Activated T-helper 17 cell treated with anti-CD3 and anti-CD28 coated beads, Interleukin-2, amount 50 U/mL, for 72 hours (primary cell): ENCODE measurements at regions not wholly inside any gene's neighbourhood (a gene's known extent, or its start where the extent isn't known, plus 50 kb on each side); places are given as distances from the start of the nearest gene placed in this dataset.
"Not testable (repeated sequence)": the region's sequence is repeated elsewhere in the genome, so short reads cannot be mapped to it uniquely, and the experiment has no call there.

Source experiments
- ATAC-seq: fragments of 150-1000 bp; cut with Tn5 transposase; replicated peaks from 2 replicates; pipeline ENCODE4 v1.10.0; 2021; ENCODE audit warnings: mild to moderate bottlenecking, moderate library complexity
- H3K27ac Mint-ChIP-seq: one replicate; pipeline ENCODE4 v1.8.0; 2022; ENCODE audit warnings: mixed read lengths
- H3K27me3 Mint-ChIP-seq: one replicate; pipeline ENCODE4 v1.8.0; 2022; ENCODE audit warnings: mixed read lengths
- H3K36me3 Mint-ChIP-seq: one replicate; pipeline ENCODE4 v1.8.0; 2022; ENCODE audit warnings: low read depth, mild to moderate bottlenecking, mixed read lengths
- H3K4me1 Mint-ChIP-seq: one replicate; pipeline ENCODE4 v1.8.0; 2022; ENCODE audit warnings: mixed read lengths
- H3K4me3 Mint-ChIP-seq: one replicate; pipeline ENCODE4 v1.8.0; 2022; ENCODE audit warnings: mild to moderate bottlenecking, mixed read lengths
- H3K9me3 Mint-ChIP-seq: one replicate; pipeline ENCODE4 v1.8.0; 2022; ENCODE audit warnings: mixed read lengths

GRCh38 chr2:147161746-147162145, 683.1 kb upstream of the ACVR2A start:
- Mint-ChIP-seq H3K9me3 (no peaks in the 10 kb centered on the region), H3K36me3 (no peaks in the 10 kb centered on the region), H3K27me3 (no peaks in the 10 kb centered on the region), H3K27ac (no peak overlapping the region), H3K4me3 (no peak overlapping the region), H3K4me1 (peaks cover 3% of the 10 kb centered on the region)
- ATAC-seq: no peak

GRCh38 chr2:147156970-147157369, 687.9 kb upstream of the ACVR2A start:
- Mint-ChIP-seq H3K27me3 (no peaks in the 10 kb centered on the region), H3K27ac (no peak overlapping the region), H3K36me3 (no peaks in the 10 kb centered on the region), H3K4me1 (no peaks in the 10 kb centered on the region), H3K4me3 (no peak overlapping the region), H3K9me3 (no peaks in the 10 kb centered on the region)
- ATAC-seq: no peak

GRCh38 chr2:147150241-147150635, 694.6 kb upstream of the ACVR2A start:
- Mint-ChIP-seq H3K4me1 (no peaks in the 10 kb centered on the region), H3K4me3 (no peak overlapping the region), H3K27ac (no peak overlapping the region), H3K36me3 (no peaks in the 10 kb centered on the region), H3K27me3 (no peaks in the 10 kb centered on the region), H3K9me3 (no peaks in the 10 kb centered on the region)
- ATAC-seq: no peak

GRCh38 chr2:147149575-147150240, 695.1 kb upstream of the ACVR2A start:
- Mint-ChIP-seq H3K4me1 (no peaks in the 10 kb centered on the region), H3K27me3 (no peaks in the 10 kb centered on the region), H3K36me3 (no peaks in the 10 kb centered on the region), H3K9me3 (no peaks in the 10 kb centered on the region), H3K4me3 (no peak overlapping the region), H3K27ac (no peak overlapping the region)
- no peak for ATAC-seq

- Mint-ChIP-seq H3K9me3 (no peaks in the 10 kb centered on the region), H3K4me3 (no peak overlapping the region), H3K4me1 (no peaks in the 10 kb centered on the region), H3K36me3 (no peaks in the 10 kb centered on the region), H3K27me3 (no peaks in the 10 kb centered on the region), H3K27ac (no peak overlapping the region)
- no peak for ATAC-seq
These were observed 697.0 kb upstream of the ACVR2A start for GRCh38 chr2:147147802-147148201.

- Mint-ChIP-seq H3K9me3 (no peaks in the 10 kb centered on the region), H3K4me1 (no peaks in the 10 kb centered on the region), H3K27me3 (no peaks in the 10 kb centered on the region), H3K27ac (no peak overlapping the region), H3K36me3 (no peaks in the 10 kb centered on the region), H3K4me3 (no peak overlapping the region)
- ATAC-seq: no peak
These were observed 702.9 kb upstream of the ACVR2A start for GRCh38 chr2:147141930-147142329.

- H3K36me3 Mint-ChIP-seq, H3K27ac Mint-ChIP-seq, H3K4me3 Mint-ChIP-seq, H3K4me1 Mint-ChIP-seq, H3K9me3 Mint-ChIP-seq, ATAC-seq, H3K27me3 Mint-ChIP-seq: not testable (repeated sequence)
These were observed 705.1 kb upstream of the ACVR2A start for GRCh38 chr2:147139732-147140131.

DNA sequence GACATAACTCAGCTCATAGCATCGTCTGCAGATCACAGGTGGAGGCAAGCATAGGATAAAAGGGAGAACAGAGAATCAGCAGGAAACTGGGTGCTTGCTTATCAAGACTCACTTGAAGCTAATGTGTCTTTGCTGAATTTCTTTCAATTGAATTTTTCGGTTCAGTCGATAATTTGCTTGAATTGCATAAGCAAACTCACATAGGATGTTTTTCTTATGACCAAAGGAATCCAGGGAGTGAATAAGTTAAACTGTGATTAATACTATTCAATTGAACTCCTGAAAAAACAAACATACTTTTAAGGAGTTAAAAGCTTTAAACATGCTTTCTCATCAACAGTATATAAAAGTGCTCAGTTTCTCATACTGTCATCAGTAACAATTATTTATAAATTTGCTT, 707.1 kb upstream of the ACVR2A start:
- H3K27me3 Mint-ChIP-seq: no peaks in the 10 kb centered on the region
- no peaks in the 10 kb centered on the region for H3K9me3 Mint-ChIP-seq
- no peaks in the 10 kb centered on the region for H3K36me3 Mint-ChIP-seq
- H3K27ac Mint-ChIP-seq: no peak overlapping the region
- H3K4me1 Mint-ChIP-seq: no peaks in the 10 kb centered on the region
- no peak for ATAC-seq
- H3K4me3 Mint-ChIP-seq: no peak overlapping the region

- Mint-ChIP-seq H3K36me3 (no peaks in the 10 kb centered on the region), H3K9me3 (no peaks in the 10 kb centered on the region), H3K4me1 (no peaks in the 10 kb centered on the region), H3K27me3 (no peaks in the 10 kb centered on the region), H3K4me3 (no peak overlapping the region), H3K27ac (no peak overlapping the region)
- no peak for ATAC-seq
These were observed 709.5 kb upstream of the ACVR2A start for GRCh38 chr2:147135376-147135775.

DNA sequence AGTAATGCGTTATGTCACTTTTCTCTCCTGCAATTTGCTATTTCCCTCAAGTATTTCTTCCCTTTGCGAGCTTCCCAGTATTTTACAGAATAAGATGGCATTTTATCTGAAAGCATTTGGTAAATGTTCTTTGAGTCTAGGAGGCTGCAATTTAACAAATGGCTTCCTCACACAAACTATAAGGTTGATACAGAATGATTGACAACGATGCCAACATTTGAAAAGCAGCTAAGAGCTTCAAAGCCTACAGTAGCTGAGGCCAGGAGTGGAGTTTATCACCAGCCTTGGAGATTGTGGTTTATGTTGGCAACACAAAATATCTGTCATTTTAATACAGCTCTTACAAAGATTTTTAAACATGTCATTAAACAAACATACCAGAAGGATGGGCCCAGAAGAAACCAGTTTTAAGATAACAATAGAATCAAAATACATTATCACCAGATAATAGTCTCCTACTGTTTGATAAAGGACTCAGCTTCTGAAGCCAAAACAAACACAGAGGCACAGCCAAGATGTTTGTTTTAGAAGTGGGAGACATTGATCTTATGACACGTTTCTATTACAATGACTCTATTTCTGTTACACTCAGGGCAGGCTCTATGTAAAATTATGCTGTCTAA, 711.4 kb upstream of the ACVR2A start:
- Mint-ChIP-seq H3K4me1 (no peaks in the 10 kb centered on the region), H3K27ac (no peak overlapping the region), H3K36me3 (no peaks in the 10 kb centered on the region), H3K4me3 (no peak overlapping the region), H3K27me3 (no peaks in the 10 kb centered on the region), H3K9me3 (no peaks in the 10 kb centered on the region)
- ATAC-seq: no peak

GRCh38 chr2:147125145-147125544, 719.7 kb upstream of the ACVR2A start:
- H3K27me3 Mint-ChIP-seq: no peaks in the 10 kb centered on the region
- no peak overlapping the region for H3K4me3 Mint-ChIP-seq
- H3K4me1 Mint-ChIP-seq: no peaks in the 10 kb centered on the region
- H3K9me3 Mint-ChIP-seq: peaks cover 15% of the 10 kb centered on the region
- H3K36me3 Mint-ChIP-seq: no peaks in the 10 kb centered on the region
- ATAC-seq: no peak
- H3K27ac Mint-ChIP-seq: no peak overlapping the region

- H3K27me3 Mint-ChIP-seq: no peaks in the 10 kb centered on the region
- no peak overlapping the region for H3K27ac Mint-ChIP-seq
- no peak for ATAC-seq
- H3K9me3 Mint-ChIP-seq: peaks cover 15% of the 10 kb centered on the region
- H3K36me3 Mint-ChIP-seq: no peaks in the 10 kb centered on the region
- H3K4me3 Mint-ChIP-seq: no peak overlapping the region
- H3K4me1 Mint-ChIP-seq: no peaks in the 10 kb centered on the region
These were observed 721.9 kb upstream of the ACVR2A start for GRCh38 chr2:147122944-147123343.

- Mint-ChIP-seq H3K36me3 (no peaks in the 10 kb centered on the region), H3K9me3 (no peaks in the 10 kb centered on the region), H3K27me3 (no peaks in the 10 kb centered on the region), H3K4me1 (no peaks in the 10 kb centered on the region), H3K4me3 (no peak overlapping the region), H3K27ac (no peak overlapping the region)
- ATAC-seq: no peak
These were observed 733.9 kb upstream of the ACVR2A start for GRCh38 chr2:147110962-147111361.

DNA sequence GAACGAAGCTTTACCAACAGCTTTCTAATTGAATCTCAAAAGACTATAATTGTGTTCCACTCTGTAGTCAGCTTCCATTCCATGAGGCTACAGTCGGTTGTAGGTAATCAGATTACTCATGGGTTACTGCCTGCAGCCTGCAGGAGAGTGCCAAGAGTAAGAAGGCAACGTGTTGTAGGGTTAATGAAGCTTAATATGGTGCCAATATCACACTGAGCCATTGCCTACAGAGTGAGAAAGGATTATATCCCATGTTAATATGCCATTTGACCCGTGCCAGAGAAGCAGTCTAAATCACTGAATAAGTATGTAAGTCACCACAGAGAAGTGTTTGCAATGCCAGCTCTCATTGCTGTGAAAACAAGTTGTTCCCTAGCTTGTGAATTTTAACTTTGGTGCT, 734.5 kb upstream of the ACVR2A start:
- no peak overlapping the region for H3K27ac Mint-ChIP-seq
- no peak for ATAC-seq
- H3K36me3 Mint-ChIP-seq: no peaks in the 10 kb centered on the region
- no peaks in the 10 kb centered on the region for H3K9me3 Mint-ChIP-seq
- no peak overlapping the region for H3K4me3 Mint-ChIP-seq
- H3K27me3 Mint-ChIP-seq: no peaks in the 10 kb centered on the region
- no peaks in the 10 kb centered on the region for H3K4me1 Mint-ChIP-seq

- Mint-ChIP-seq H3K36me3 (no peaks in the 10 kb centered on the region), H3K27me3 (no peaks in the 10 kb centered on the region), H3K9me3 (peaks cover 3% of the 10 kb centered on the region), H3K27ac (no peak overlapping the region), H3K4me3 (no peak overlapping the region), H3K4me1 (no peaks in the 10 kb centered on the region)
- no peak for ATAC-seq
These were observed 735.5 kb upstream of the ACVR2A start for GRCh38 chr2:147109291-147109690.

DNA sequence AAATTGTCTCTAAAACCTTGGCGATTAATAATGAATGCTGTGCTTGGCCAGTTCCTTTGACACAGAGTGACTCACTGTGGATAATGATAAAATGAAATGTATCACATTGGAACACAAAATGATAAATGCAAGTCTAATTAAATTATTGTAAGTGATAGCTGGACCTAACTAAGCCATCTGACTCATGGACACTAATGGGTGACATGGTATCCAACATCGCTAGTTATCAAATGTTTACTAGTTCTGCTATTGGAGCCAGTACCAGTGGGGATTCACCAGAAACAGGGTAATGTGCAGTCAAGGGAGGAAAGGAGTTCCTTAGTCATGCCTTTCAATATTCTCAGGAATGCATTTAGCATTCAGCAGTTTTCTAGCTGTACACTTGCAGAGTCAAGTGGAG, 736.3 kb upstream of the ACVR2A start:
- Mint-ChIP-seq H3K36me3 (no peaks in the 10 kb centered on the region), H3K4me3 (no peak overlapping the region), H3K4me1 (no peaks in the 10 kb centered on the region), H3K27ac (no peak overlapping the region), H3K27me3 (no peaks in the 10 kb centered on the region), H3K9me3 (peaks cover 4% of the 10 kb centered on the region)
- ATAC-seq: no peak
